ENCODE measurements at regions not wholly inside any gene's neighbourhood (a gene's known extent, or its start where the extent isn't known, plus 50 kb on each side); places are given as distances from the start of the nearest gene placed in this dataset.

DNA sequence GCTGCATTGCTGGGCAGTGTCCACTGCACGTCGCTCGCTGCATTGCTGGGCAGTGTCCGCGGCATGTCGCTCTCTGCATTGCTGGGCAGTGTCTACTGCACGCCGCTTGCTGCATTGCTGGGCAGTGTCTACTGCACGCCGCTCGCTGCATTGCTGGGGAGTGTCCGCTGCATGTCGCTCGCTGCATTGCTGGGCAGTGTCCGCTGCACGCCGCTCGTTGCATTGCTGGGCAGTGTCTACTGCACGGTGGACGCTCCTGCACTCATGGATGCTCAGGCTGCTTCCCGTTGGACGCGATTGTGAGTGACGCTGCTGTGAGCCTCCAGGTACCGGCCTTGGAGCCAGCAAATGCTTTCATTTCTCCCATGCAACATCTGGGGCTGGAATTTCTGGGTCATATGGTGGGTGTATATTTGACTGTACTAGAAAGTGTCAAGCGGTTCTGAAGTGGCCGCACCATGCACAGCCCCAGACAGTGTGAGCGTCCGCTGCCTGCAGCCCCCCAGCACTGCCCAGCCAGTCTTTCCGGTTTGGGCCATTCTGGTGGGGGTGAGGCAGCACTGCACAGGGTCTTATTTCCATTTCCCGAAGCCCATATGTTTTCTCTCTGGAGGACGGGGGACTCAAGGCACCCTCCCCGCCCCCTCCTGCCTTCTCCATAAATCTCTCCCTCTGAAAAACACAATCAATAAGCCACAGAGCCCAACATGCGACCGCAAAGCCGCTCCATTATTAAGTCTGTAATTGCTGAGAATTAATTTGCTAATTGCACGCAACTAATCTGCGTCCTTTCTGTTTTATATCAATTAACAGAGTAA is 97.4 kb downstream of the YTHDF1 start:
- CTCF ChIA-PET = no interaction called here

More for the DNA sequence above, 97.4 kb downstream of the YTHDF1 start:
- H3K9ac ChIP-seq (replicated peaks; ENCODE audit: extremely low read depth, insufficient read depth, low read length) = no peak overlapping the region
- H3K27me3 ChIP-seq (ENCODE audit: control insufficient read depth in 2 of 2, insufficient read depth in 2 of 2, low read length in 2 of 2) = no peaks in the 10 kb centered on the region
- POLR2A ChIA-PET = no interaction called here
- H2AFZ ChIP-seq (ENCODE audit: low read depth, low read length) = no peak overlapping the region
- H3K4me3 ChIP-seq (replicated peaks in 1 of 3; ENCODE audit: insufficient read depth in 1 of 3, low read depth in 1 of 3, low read length in 3 of 3) = no peak overlapping the region
- dilution Hi-C loops (cut with MboI; ENCODE audit: extremely low pct_ligation_motif_present, low sequenced_read_pairs) (no loop called here), intact Hi-C loops (cut with micrococcal nuclease) (no loop called here)
- no peak overlapping the region for H3K27ac ChIP-seq (ENCODE audit: insufficient read depth, low read depth, low read length)
- no TSS peak for BruUV-seq (replicated peaks)
- H3K4me2 ChIP-seq (ENCODE audit: insufficient read depth, low read length) = no peak overlapping the region
- H4K20me1 ChIP-seq (replicated peaks; ENCODE audit: control insufficient read depth, extremely low read depth, insufficient read depth, low read length) = no peaks in the 10 kb centered on the region
- FAIRE-seq (no peak), DNase-seq (ENCODE audit: low read depth, low spot score) (no peak)
- no peaks in the 10 kb centered on the region for H3K4me1 ChIP-seq (ENCODE audit: control insufficient read depth, extremely low read depth, insufficient read depth, low read length)
- TF ChIP-seq GATA2 (IDR thresholded peaks at IDR 0.05; ENCODE audit: insufficient read depth, insufficient read length, low read depth, low read length) = no peak
- no peak for TF ChIP-seq CTCF (IDR thresholded peaks at IDR 0.05; ENCODE audit: extremely low read depth in 1 of 2, insufficient read depth in 1 of 2, low read depth in 1 of 2, low read length in 2 of 2)
- no peak for TF ChIP-seq POLR2A (IDR thresholded peaks at IDR 0.05; ENCODE audit: low read depth, low read length)
- TF ChIP-seq FOS (IDR thresholded peaks at IDR 0.05; ENCODE audit: borderline replicate concordance, insufficient read depth, low read length) = no peak
- TF ChIP-seq JUN (IDR thresholded peaks at IDR 0.05; ENCODE audit: borderline replicate concordance, insufficient read depth, insufficient read length, low read depth) = no peak
- no peak for TF ChIP-seq MYC (IDR thresholded peaks at IDR 0.05; ENCODE audit: low read depth, low read length)
- no peak for TF ChIP-seq EZH2 (IDR thresholded peaks at IDR 0.05; ENCODE audit: borderline replicate concordance, low read depth, low read length, severe bottlenecking)
- no peak for TF ChIP-seq MAX (IDR thresholded peaks at IDR 0.05; ENCODE audit: insufficient read depth, insufficient read length)
- TF ChIP-seq POLR2AphosphoS5 (IDR thresholded peaks at IDR 0.05; ENCODE audit: insufficient read depth, low read depth, low read length) = no peak
- no peaks in the 10 kb centered on the region for H3K9me1 ChIP-seq (replicated peaks; ENCODE audit: control insufficient read depth, extremely low read depth, insufficient read depth, low read length)
- H3K36me3 ChIP-seq (ENCODE audit: control insufficient read depth in 2 of 2, extremely low read depth in 1 of 2, insufficient read depth in 2 of 2, low read length in 2 of 2) = no peaks in the 10 kb centered on the region
- H3K9me3 ChIP-seq (replicated peaks; ENCODE audit: control insufficient read depth, insufficient read depth, low read length) = no peaks in the 10 kb centered on the region
- H3K79me2 ChIP-seq (ENCODE audit: control insufficient read depth, insufficient read depth, low read length) = no peaks in the 10 kb centered on the region
